Progenitor cell of endocrine pancreas (in vitro differentiated cells): ENCODE measurements at regions not wholly inside any gene's neighbourhood (a gene's known extent, or its start where the extent isn't known, plus 50 kb on each side); places are given as distances from the start of the nearest gene placed in this dataset.

Experiments
- DNase-seq: peaks from one replicate; pipeline ENCODE4 v3.0.0; 2021; ENCODE audit warnings: low spot score; ENCODE audit not compliant: unreplicated experiment
- H3K27ac Mint-ChIP-seq: 2 replicates; pipeline ENCODE4 v1.8.0; 2021; ENCODE audit warnings: mild to moderate bottlenecking, moderate library complexity, mixed read lengths
- H3K27me3 Mint-ChIP-seq: 2 replicates; pipeline ENCODE4 v1.8.0; 2021; ENCODE audit warnings: mixed read lengths
- H3K36me3 Mint-ChIP-seq: 2 replicates; pipeline ENCODE4 v1.8.0; 2022; ENCODE audit warnings: mixed read lengths; ENCODE audit not compliant: insufficient read depth
- H3K4me1 Mint-ChIP-seq: 2 replicates; pipeline ENCODE4 v1.8.0; 2021; ENCODE audit warnings: low read depth, mixed read lengths
- H3K4me3 Mint-ChIP-seq: 2 replicates; pipeline ENCODE4 v1.8.0; 2021; ENCODE audit warnings: low read depth, mild to moderate bottlenecking, moderate library complexity, mixed read lengths
- H3K9me3 Mint-ChIP-seq: 2 replicates; pipeline ENCODE4 v1.8.0; 2021; ENCODE audit warnings: low read depth, mixed read lengths
- CTCF ChIP-seq: fragments of 200-600 bp; sonication (generic); IDR thresholded peaks from one replicate; pipeline ENCODE4 v1.5.0; 2021; ENCODE audit warnings: antibody characterized with exemption, mild to moderate bottlenecking; ENCODE audit not compliant: unreplicated experiment

GRCh38 chr7:47196737-47197136 is 385.2 kb downstream of the TNS3 start:
- no peak for DNase-seq
- H3K4me3 Mint-ChIP-seq: no peak overlapping the region
- no peak overlapping the region for H3K27ac Mint-ChIP-seq
- H3K27me3 Mint-ChIP-seq: no peaks in the 10 kb centered on the region
- TF ChIP-seq CTCF: no peak
- no peaks in the 10 kb centered on the region for H3K9me3 Mint-ChIP-seq
- H3K36me3 Mint-ChIP-seq: no peaks in the 10 kb centered on the region
- peaks cover 3% of the 10 kb centered on the region for H3K4me1 Mint-ChIP-seq

- no peak for DNase-seq
- no peak for TF ChIP-seq CTCF
- no peaks in the 10 kb centered on the region for H3K36me3 Mint-ChIP-seq
- no peak overlapping the region for H3K27ac Mint-ChIP-seq
- H3K4me1 Mint-ChIP-seq: peaks cover 3% of the 10 kb centered on the region
- no peaks in the 10 kb centered on the region for H3K9me3 Mint-ChIP-seq
- no peaks in the 10 kb centered on the region for H3K27me3 Mint-ChIP-seq
- H3K4me3 Mint-ChIP-seq: no peak overlapping the region
Observed at GRCh38 chr7:47196106-47196645, 385.7 kb downstream of the TNS3 start.

- Mint-ChIP-seq H3K4me1 (peaks cover 3% of the 10 kb centered on the region), H3K27me3 (peaks cover under 1% of the 10 kb centered on the region), H3K9me3 (no peaks in the 10 kb centered on the region), H3K36me3 (no peaks in the 10 kb centered on the region), H3K27ac (no peak overlapping the region), H3K4me3 (no peak overlapping the region)
- no peak for DNase-seq
- TF ChIP-seq CTCF: peak; percentile 25
Observed at GRCh38 chr7:47195641-47196040, 386.3 kb downstream of the TNS3 start.

GRCh38 chr7:47194516-47195057 is 387.3 kb downstream of the TNS3 start:
- H3K27ac Mint-ChIP-seq: no peak overlapping the region
- H3K36me3 Mint-ChIP-seq: no peaks in the 10 kb centered on the region
- TF ChIP-seq CTCF: no peak
- DNase-seq: no peak
- no peaks in the 10 kb centered on the region for H3K9me3 Mint-ChIP-seq
- no peak overlapping the region for H3K4me3 Mint-ChIP-seq
- peaks cover 3% of the 10 kb centered on the region for H3K4me1 Mint-ChIP-seq
- peaks cover 7% of the 10 kb centered on the region for H3K27me3 Mint-ChIP-seq

- H3K4me3 Mint-ChIP-seq: no peak overlapping the region
- no peaks in the 10 kb centered on the region for H3K9me3 Mint-ChIP-seq
- peak overlapping the region; percentile 34 for H3K27ac Mint-ChIP-seq
- peaks cover 9% of the 10 kb centered on the region for H3K27me3 Mint-ChIP-seq
- no peak for DNase-seq
- H3K36me3 Mint-ChIP-seq: no peaks in the 10 kb centered on the region
- peaks cover 3% of the 10 kb centered on the region for H3K4me1 Mint-ChIP-seq
- TF ChIP-seq CTCF: no peak
Observed at GRCh38 chr7:47192978-47193377, 388.9 kb downstream of the TNS3 start.
